DND-41 (cell line): ENCODE measurements at regions not wholly inside any gene's neighbourhood (a gene's known extent, or its start where the extent isn't known, plus 50 kb on each side); places are given as distances from the start of the nearest gene placed in this dataset.

Experiments
- EZH2 ChIP-seq: IDR thresholded peaks from 3 replicates; pipeline ENCODE4 v1.6.1; 2012; ENCODE audit warnings: borderline replicate concordance, low read depth, mild to moderate bottlenecking, moderate library complexity, low read length, inconsistent platforms; ENCODE audit not compliant: severe bottlenecking
- TF ChIP-seq, protein P1 (sequence below): IDR thresholded peaks from 2 replicates; pipeline ENCODE4 v1.5.1; 2012; ENCODE audit warnings: borderline replicate concordance, low read length, moderate library complexity, mild to moderate bottlenecking; ENCODE audit not compliant: poor library complexity, severe bottlenecking; ENCODE audit errors: extremely low read depth

- TF ChIP-seq, protein P1, sequence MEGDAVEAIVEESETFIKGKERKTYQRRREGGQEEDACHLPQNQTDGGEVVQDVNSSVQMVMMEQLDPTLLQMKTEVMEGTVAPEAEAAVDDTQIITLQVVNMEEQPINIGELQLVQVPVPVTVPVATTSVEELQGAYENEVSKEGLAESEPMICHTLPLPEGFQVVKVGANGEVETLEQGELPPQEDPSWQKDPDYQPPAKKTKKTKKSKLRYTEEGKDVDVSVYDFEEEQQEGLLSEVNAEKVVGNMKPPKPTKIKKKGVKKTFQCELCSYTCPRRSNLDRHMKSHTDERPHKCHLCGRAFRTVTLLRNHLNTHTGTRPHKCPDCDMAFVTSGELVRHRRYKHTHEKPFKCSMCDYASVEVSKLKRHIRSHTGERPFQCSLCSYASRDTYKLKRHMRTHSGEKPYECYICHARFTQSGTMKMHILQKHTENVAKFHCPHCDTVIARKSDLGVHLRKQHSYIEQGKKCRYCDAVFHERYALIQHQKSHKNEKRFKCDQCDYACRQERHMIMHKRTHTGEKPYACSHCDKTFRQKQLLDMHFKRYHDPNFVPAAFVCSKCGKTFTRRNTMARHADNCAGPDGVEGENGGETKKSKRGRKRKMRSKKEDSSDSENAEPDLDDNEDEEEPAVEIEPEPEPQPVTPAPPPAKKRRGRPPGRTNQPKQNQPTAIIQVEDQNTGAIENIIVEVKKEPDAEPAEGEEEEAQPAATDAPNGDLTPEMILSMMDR = peak; percentile 79
- TF ChIP-seq EZH2 = no peak
These were observed 164.5 kb downstream of the SLC38A4 start for GRCh38 chr12:46661110-46661845.
